Chondrocyte (in vitro differentiated cells): ENCODE measurements at regions not wholly inside any gene's neighbourhood (a gene's known extent, or its start where the extent isn't known, plus 50 kb on each side); places are given as distances from the start of the nearest gene placed in this dataset.

Experiments used
- DNase-seq: peaks from one replicate; pipeline ENCODE4 v3.0.0; 2021; ENCODE audit warnings: mixed read lengths, low spot score
- H3K27ac Mint-ChIP-seq: one replicate; pipeline ENCODE4 v1.8.0; 2021; ENCODE audit warnings: mild to moderate bottlenecking, moderate library complexity, mixed read lengths; ENCODE audit not compliant: unreplicated experiment
- H3K27me3 Mint-ChIP-seq: 2 replicates; pipeline ENCODE4 v1.8.0; 2021; ENCODE audit warnings: low read depth, mixed read lengths
- H3K36me3 Mint-ChIP-seq: 2 replicates; pipeline ENCODE4 v1.8.0; 2021; ENCODE audit warnings: low read depth, mixed read lengths
- H3K4me1 Mint-ChIP-seq: 2 replicates; pipeline ENCODE4 v1.8.0; 2021; ENCODE audit warnings: low read depth, mild to moderate bottlenecking, mixed read lengths
- H3K4me3 Mint-ChIP-seq: one replicate; pipeline ENCODE4 v1.8.0; 2021; ENCODE audit warnings: mild to moderate bottlenecking, moderate library complexity, mixed read lengths; ENCODE audit not compliant: unreplicated experiment
- H3K9me3 Mint-ChIP-seq: 2 replicates; pipeline ENCODE4 v1.8.0; 2021; ENCODE audit warnings: low read depth, mixed read lengths
- TF ChIP-seq, protein P1 (sequence below): fragments of 200-600 bp; sonication (generic); IDR thresholded peaks from 2 replicates; pipeline ENCODE4 v1.5.0; 2021; ENCODE audit warnings: antibody characterized with exemption, mild to moderate bottlenecking, moderate library complexity

DNA sequence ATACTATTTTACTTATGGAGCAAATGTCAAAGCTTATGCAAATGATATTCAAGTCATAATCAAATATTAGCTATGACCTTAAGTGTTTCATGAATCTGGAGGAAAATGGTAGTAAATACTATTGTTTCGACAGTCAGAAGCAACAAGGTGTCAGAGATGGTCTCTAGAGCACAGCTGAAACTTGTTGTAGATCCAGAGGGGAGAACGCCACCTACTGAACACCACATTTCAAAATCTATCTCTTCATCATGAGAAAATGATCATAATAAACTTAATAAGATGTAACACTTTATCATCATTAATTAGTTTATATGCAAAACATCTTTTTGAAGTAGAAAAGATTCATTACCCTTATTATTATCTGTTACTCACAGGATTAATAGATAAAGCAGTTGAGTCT, 418.7 kb downstream of the GATA3 start:
- no peak for DNase-seq
- Mint-ChIP-seq H3K4me3 (no peak overlapping the region), H3K27ac (no peak overlapping the region), H3K36me3 (no peaks in the 10 kb centered on the region), H3K4me1 (no peaks in the 10 kb centered on the region), H3K9me3 (peaks cover 11% of the 10 kb centered on the region), H3K27me3 (peaks cover 4% of the 10 kb centered on the region)
- TF ChIP-seq, protein P1, sequence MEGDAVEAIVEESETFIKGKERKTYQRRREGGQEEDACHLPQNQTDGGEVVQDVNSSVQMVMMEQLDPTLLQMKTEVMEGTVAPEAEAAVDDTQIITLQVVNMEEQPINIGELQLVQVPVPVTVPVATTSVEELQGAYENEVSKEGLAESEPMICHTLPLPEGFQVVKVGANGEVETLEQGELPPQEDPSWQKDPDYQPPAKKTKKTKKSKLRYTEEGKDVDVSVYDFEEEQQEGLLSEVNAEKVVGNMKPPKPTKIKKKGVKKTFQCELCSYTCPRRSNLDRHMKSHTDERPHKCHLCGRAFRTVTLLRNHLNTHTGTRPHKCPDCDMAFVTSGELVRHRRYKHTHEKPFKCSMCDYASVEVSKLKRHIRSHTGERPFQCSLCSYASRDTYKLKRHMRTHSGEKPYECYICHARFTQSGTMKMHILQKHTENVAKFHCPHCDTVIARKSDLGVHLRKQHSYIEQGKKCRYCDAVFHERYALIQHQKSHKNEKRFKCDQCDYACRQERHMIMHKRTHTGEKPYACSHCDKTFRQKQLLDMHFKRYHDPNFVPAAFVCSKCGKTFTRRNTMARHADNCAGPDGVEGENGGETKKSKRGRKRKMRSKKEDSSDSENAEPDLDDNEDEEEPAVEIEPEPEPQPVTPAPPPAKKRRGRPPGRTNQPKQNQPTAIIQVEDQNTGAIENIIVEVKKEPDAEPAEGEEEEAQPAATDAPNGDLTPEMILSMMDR: no peak

DNA sequence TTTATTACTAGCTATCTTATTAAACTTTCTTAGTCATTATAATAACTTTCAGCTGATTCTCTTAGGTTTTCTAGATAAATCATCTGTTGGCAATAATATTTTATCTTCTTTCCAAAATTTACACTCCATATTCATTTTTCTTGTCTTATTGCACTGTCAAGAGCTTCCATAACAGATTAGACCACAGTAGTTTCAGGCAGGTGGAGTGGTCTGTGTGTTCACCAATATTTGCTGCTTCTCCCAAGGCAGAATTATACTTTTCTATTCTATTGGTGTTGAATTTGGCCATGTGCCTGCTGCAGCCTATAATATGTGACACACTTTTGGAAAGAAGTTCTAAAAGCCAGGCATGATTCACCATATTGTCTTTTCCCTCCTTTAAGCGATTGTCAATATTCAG, 422.8 kb downstream of the GATA3 start:
- H3K4me3 Mint-ChIP-seq: no peak overlapping the region
- no peak for DNase-seq
- TF ChIP-seq, protein P1: no peak

DNA sequence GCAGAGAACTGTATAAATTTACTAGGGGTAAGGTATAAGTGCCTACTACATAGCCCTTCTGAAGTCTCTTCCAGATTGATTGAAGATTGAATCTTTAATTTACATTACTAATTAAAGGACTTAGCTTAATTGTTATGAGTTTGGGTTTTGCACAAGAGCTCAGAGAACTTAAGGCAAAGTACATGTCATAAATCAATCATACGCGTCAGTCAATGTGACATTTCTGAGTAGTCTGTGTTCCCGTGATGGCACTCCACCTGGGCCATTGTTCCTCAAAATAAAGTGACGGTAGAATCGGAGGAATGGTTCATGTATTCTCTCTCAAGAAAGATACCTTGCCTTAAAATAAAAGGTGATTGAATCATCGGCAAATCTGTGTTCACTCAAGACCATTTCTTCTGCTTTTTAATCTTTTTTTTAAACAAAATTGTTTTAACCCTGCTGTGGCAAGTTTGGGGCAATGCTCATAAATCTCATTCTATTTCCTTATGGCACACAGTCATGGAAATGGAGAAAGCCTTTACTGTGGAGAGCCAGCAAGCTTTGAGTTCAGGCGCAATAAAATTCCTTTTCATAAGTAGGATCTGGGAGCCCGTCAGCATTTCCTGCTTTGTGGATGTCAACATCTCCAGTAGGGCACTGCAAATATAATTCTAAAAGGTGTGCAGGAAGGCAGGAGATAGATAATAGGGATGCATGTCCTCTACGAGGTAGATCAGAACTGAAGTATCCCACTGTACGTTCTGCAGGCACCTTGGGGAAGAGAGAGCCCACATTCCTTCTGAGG, 427.4 kb downstream of the GATA3 start:
- TF ChIP-seq, protein P1: no peak
- Mint-ChIP-seq H3K4me3 (no peak overlapping the region), H3K27ac (no peak overlapping the region), H3K4me1 (no peaks in the 10 kb centered on the region), H3K27me3 (no peaks in the 10 kb centered on the region), H3K36me3 (no peaks in the 10 kb centered on the region), H3K9me3 (peaks cover 7% of the 10 kb centered on the region)
- no peak for DNase-seq

More for the DNA sequence above, 422.8 kb downstream of the GATA3 start:
- Mint-ChIP-seq H3K4me1 (no peaks in the 10 kb centered on the region), H3K9me3 (peaks cover 11% of the 10 kb centered on the region), H3K27me3 (peaks cover 4% of the 10 kb centered on the region), H3K36me3 (no peaks in the 10 kb centered on the region), H3K27ac (no peak overlapping the region)

DNA sequence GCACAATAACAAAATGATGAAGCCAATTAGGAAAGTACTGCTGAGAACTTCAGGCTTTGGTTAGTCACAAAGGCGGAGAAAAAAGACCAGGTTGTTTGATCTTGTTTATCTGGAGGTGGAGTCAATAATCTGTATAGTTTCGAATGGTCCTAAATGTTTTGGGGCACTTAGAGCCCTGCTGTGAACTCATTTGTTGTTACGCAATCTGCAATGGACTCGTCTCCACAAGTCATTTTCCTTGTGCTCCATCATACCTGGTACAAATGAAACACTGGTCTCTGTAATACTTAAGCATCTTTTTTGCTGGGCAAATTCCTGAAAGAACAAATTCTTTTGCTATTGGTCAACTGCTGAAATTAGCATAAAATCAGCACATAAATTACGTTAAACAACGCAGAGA, 430.5 kb downstream of the GATA3 start:
- H3K9me3 Mint-ChIP-seq: no peaks in the 10 kb centered on the region
- H3K27me3 Mint-ChIP-seq: no peaks in the 10 kb centered on the region
- H3K4me3 Mint-ChIP-seq: no peak overlapping the region
- no peaks in the 10 kb centered on the region for H3K4me1 Mint-ChIP-seq
- no peak overlapping the region for H3K27ac Mint-ChIP-seq
- TF ChIP-seq, protein P1: no peak
- no peaks in the 10 kb centered on the region for H3K36me3 Mint-ChIP-seq
- DNase-seq: no peak

DNA sequence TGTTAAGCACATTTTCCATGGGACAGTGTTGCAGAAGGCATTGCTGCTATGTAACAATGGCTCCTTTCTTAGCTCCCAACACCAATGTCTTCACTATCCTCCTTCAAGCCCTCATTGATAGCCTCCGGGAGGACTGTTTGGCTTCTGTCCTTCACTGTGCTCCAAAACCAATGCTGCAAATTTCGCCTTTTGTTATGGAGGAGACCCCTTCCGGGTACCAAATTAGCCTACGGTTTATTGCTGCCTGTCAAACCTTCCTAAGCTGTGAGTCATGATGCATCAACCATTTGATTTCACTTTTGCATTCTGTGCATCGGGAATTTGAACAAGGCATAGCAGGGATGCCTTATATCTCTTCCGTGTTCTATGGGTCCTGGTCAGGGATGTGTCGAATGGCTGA, 432.9 kb downstream of the GATA3 start:
- no peak for DNase-seq
- no peaks in the 10 kb centered on the region for H3K36me3 Mint-ChIP-seq
- TF ChIP-seq, protein P1: no peak
- H3K27me3 Mint-ChIP-seq: no peaks in the 10 kb centered on the region
- H3K4me1 Mint-ChIP-seq: no peaks in the 10 kb centered on the region
- H3K9me3 Mint-ChIP-seq: peaks cover 2% of the 10 kb centered on the region
- no peak overlapping the region for H3K27ac Mint-ChIP-seq
- no peak overlapping the region for H3K4me3 Mint-ChIP-seq
